ENCODE measurements at regions not wholly inside any gene's neighbourhood (a gene's known extent, or its start where the extent isn't known, plus 50 kb on each side); places are given as distances from the start of the nearest gene placed in this dataset.
A peak's percentile ranks its signal among the peaks of the same experiment; 100 is the strongest.

DNA sequence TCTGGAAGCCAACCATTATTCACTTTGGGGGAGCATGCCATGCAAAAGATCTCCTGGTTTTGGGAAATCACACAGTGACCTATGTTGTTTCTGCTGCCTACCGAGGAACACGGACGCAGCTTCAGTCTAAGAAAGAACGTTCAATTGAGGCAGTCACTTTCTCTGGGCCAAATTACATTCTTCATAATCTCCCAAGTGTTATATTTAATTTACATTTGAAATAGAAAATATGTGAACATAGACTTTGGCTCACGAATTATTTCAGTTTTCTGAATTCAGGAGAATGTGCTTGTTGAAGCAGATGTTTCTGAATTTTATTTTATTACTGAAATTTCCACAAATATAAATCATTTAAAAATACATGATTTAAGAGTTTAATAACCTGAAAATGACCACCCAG is 93.6 kb upstream of the KCNJ16 start:
- H3K4me3 Mint-ChIP-seq (ENCODE audit: unreplicated experiment) = no peak overlapping the region

DNA sequence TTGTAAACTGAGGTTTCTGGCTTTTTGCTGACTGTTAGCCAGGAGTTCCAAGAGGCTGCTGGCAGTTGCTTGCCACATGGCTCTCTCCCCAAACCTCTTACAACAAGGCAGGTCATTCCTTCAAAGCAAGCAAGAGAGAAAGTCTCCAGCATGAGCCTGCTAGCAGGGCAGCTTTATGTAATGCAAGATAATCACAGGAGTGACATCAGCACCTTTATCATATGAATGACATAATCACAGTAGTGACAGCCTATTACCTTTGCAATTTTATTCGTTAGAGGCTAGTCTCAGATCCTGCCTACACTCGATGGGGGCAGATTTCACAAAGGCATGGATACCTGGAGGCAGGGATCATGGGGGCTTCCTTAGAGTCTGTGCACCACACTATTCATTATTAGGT is 79.5 kb upstream of the KCNJ16 start:
- Histone ChIP-seq H3K4me3 (ENCODE audit: insufficient read depth, low read depth, low read length) (no peak overlapping the region), H3K9ac (ENCODE audit: low read length) (no peak overlapping the region), H3K27ac (ENCODE audit: low read depth, low read length) (no peak overlapping the region), H3K79me2 (ENCODE audit: insufficient read depth, low read length) (no peaks in the 10 kb centered on the region), H3K4me1 (ENCODE audit: insufficient read depth, low read length) (no peaks in the 10 kb centered on the region), H3K27me3 (ENCODE audit: insufficient read depth, low read length) (no peaks in the 10 kb centered on the region), H3K36me3 (ENCODE audit: insufficient read depth, low read length) (no peaks in the 10 kb centered on the region), H2AFZ (ENCODE audit: low read depth, low read length) (no peak overlapping the region), H3K4me2 (ENCODE audit: low read length) (no peak overlapping the region), H4K20me1 (ENCODE audit: insufficient read depth, low read length) (no peaks in the 10 kb centered on the region), H3K9me3 (ENCODE audit: insufficient read depth, low read depth, low read length) (peaks cover 3% of the 10 kb centered on the region)
- Mint-ChIP-seq H3K36me3 (ENCODE audit: low read depth, unreplicated experiment) (no peaks in the 10 kb centered on the region), H3K4me3 (ENCODE audit: unreplicated experiment) (no peak overlapping the region), H3K4me1 (ENCODE audit: low read depth, unreplicated experiment) (peaks cover 13% of the 10 kb centered on the region), H3K27ac (ENCODE audit: unreplicated experiment) (no peak overlapping the region), H3K27me3 (ENCODE audit: low read depth, unreplicated experiment) (no peaks in the 10 kb centered on the region), H3K9me3 (ENCODE audit: unreplicated experiment) (peaks cover 9% of the 10 kb centered on the region)
- TF ChIP-seq EZH2 (IDR thresholded peaks at IDR 0.05; ENCODE audit: insufficient read depth, low read length) = no peak
- TF ChIP-seq, protein P1, sequence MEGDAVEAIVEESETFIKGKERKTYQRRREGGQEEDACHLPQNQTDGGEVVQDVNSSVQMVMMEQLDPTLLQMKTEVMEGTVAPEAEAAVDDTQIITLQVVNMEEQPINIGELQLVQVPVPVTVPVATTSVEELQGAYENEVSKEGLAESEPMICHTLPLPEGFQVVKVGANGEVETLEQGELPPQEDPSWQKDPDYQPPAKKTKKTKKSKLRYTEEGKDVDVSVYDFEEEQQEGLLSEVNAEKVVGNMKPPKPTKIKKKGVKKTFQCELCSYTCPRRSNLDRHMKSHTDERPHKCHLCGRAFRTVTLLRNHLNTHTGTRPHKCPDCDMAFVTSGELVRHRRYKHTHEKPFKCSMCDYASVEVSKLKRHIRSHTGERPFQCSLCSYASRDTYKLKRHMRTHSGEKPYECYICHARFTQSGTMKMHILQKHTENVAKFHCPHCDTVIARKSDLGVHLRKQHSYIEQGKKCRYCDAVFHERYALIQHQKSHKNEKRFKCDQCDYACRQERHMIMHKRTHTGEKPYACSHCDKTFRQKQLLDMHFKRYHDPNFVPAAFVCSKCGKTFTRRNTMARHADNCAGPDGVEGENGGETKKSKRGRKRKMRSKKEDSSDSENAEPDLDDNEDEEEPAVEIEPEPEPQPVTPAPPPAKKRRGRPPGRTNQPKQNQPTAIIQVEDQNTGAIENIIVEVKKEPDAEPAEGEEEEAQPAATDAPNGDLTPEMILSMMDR (IDR thresholded peaks at IDR 0.05; ENCODE audit: insufficient read depth, low read depth, low read length) = no peak
- no peak for DNase-seq (ENCODE audit: low read depth)
- no peak for FAIRE-seq

More for the DNA sequence above, 93.6 kb upstream of the KCNJ16 start:
- Histone ChIP-seq H3K4me2 (ENCODE audit: low read length) (no peak overlapping the region), H3K4me1 (ENCODE audit: insufficient read depth, low read length) (no peaks in the 10 kb centered on the region), H3K27me3 (ENCODE audit: insufficient read depth, low read length) (no peaks in the 10 kb centered on the region), H3K27ac (ENCODE audit: low read depth, low read length) (no peak overlapping the region), H2AFZ (ENCODE audit: low read depth, low read length) (no peak overlapping the region), H3K4me3 (ENCODE audit: insufficient read depth, low read depth, low read length) (no peak overlapping the region), H3K9ac (ENCODE audit: low read length) (no peak overlapping the region), H4K20me1 (ENCODE audit: insufficient read depth, low read length) (no peaks in the 10 kb centered on the region), H3K79me2 (ENCODE audit: insufficient read depth, low read length) (no peaks in the 10 kb centered on the region), H3K36me3 (ENCODE audit: insufficient read depth, low read length) (no peaks in the 10 kb centered on the region), H3K9me3 (ENCODE audit: insufficient read depth, low read depth, low read length) (no peaks in the 10 kb centered on the region)
- no peaks in the 10 kb centered on the region for H3K27me3 Mint-ChIP-seq (ENCODE audit: low read depth, unreplicated experiment)
- no peak overlapping the region for H3K27ac Mint-ChIP-seq (ENCODE audit: unreplicated experiment)
- peaks cover 1% of the 10 kb centered on the region for H3K9me3 Mint-ChIP-seq (ENCODE audit: unreplicated experiment)
- DNase-seq (ENCODE audit: low read depth) = no peak
- peaks cover 8% of the 10 kb centered on the region for H3K4me1 Mint-ChIP-seq (ENCODE audit: low read depth, unreplicated experiment)
- no peak for FAIRE-seq
- H3K36me3 Mint-ChIP-seq (ENCODE audit: low read depth, unreplicated experiment) = no peaks in the 10 kb centered on the region
- TF ChIP-seq, protein P1 (IDR thresholded peaks at IDR 0.05; ENCODE audit: insufficient read depth, low read depth, low read length) = no peak
- TF ChIP-seq EZH2 (IDR thresholded peaks at IDR 0.05; ENCODE audit: insufficient read depth, low read length) = no peak

DNA sequence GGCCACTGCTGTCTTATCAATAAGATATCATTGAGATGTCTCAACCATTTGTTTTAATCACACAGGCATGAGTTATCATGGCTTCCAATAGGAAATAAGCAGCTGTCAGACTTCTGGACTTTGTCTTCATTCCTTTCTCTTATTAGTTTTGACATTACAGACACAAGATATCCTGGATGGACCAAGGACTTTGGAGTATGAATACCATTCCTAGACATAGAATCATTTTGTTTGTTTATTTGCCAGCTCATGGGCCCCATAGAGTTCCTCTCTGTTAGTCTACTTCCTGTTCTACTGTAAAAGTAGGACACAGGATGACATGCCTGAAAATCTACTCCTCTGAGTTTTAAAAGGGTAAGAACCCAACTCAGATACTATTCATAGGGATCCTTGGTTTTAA is 77.7 kb upstream of the KCNJ16 start:
- Mint-ChIP-seq H3K27me3 (ENCODE audit: low read depth, unreplicated experiment) (no peaks in the 10 kb centered on the region), H3K4me1 (ENCODE audit: low read depth, unreplicated experiment) (peaks cover 12% of the 10 kb centered on the region), H3K36me3 (ENCODE audit: low read depth, unreplicated experiment) (no peaks in the 10 kb centered on the region), H3K27ac (ENCODE audit: unreplicated experiment) (no peak overlapping the region), H3K4me3 (ENCODE audit: unreplicated experiment) (no peak overlapping the region), H3K9me3 (ENCODE audit: unreplicated experiment) (peaks cover 9% of the 10 kb centered on the region)
- Histone ChIP-seq H3K27me3 (ENCODE audit: insufficient read depth, low read length) (no peaks in the 10 kb centered on the region), H3K4me2 (ENCODE audit: low read length) (peak overlapping the region; percentile 4), H3K27ac (ENCODE audit: low read depth, low read length) (no peak overlapping the region), H3K4me1 (ENCODE audit: insufficient read depth, low read length) (no peaks in the 10 kb centered on the region), H3K9ac (ENCODE audit: low read length) (no peak overlapping the region), H4K20me1 (ENCODE audit: insufficient read depth, low read length) (no peaks in the 10 kb centered on the region), H3K9me3 (ENCODE audit: insufficient read depth, low read depth, low read length) (peaks cover 3% of the 10 kb centered on the region), H3K36me3 (ENCODE audit: insufficient read depth, low read length) (no peaks in the 10 kb centered on the region), H2AFZ (ENCODE audit: low read depth, low read length) (no peak overlapping the region), H3K79me2 (ENCODE audit: insufficient read depth, low read length) (no peaks in the 10 kb centered on the region), H3K4me3 (ENCODE audit: insufficient read depth, low read depth, low read length) (no peak overlapping the region)
- FAIRE-seq (no peak), DNase-seq (ENCODE audit: low read depth) (no peak)
- TF ChIP-seq EZH2 (IDR thresholded peaks at IDR 0.05; ENCODE audit: insufficient read depth, low read length) = no peak
- TF ChIP-seq, protein P1 (IDR thresholded peaks at IDR 0.05; ENCODE audit: insufficient read depth, low read depth, low read length) = no peak

Data from astrocyte (in vitro differentiated cells and primary cell).